Breast epithelium (tissue), 3 donors: ENCODE measurements at regions not wholly inside any gene's neighbourhood (a gene's known extent, or its start where the extent isn't known, plus 50 kb on each side); places are given as distances from the start of the nearest gene placed in this dataset.

Experiments used
- CTCF ChIP-seq, 3 donors: fragments of 450-650 bp; IDR thresholded peaks; one replicate each; pipeline ENCODE4 v1.5.1; 2016 to 2017; ENCODE audit warnings: antibody characterized with exemption in 3 of 3, mild to moderate bottlenecking in 3 of 3, moderate library complexity in 3 of 3
- POLR2A ChIP-seq: fragments of 450-650 bp; IDR thresholded peaks from one replicate; pipeline ENCODE4 v1.6.1; 2016; ENCODE audit warnings: antibody characterized with exemption, mild to moderate bottlenecking, moderate library complexity

GRCh38 chr16:21526923-21527807 lies 72.2 kb upstream of the METTL9 start:
- TF ChIP-seq CTCF (IDR thresholded peaks at IDR 0.05) = no peak
- no peak for TF ChIP-seq POLR2A
